ENCODE measurements at regions not wholly inside any gene's neighbourhood (a gene's known extent, or its start where the extent isn't known, plus 50 kb on each side); places are given as distances from the start of the nearest gene placed in this dataset.

DNA sequence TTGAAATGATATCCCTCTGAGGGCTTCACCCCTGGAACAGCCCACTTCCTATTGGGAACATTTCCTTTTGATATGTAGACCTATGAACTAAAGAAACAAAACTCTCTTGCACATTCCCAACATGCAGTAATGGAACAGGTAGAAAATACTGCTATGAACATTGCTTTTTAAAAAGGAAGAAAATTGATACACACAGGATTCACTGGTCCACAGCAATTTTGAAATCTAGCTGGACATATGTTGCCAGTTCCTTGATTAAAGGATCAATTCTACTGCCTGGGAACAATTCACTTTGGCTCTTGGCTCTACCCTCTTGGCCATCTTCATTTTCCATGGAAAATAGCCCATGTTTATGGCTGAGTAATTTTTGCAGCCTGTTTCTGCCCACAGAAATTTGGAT, 74.9 kb upstream of the ZNF280D start:
- H3K23ac ChIP-seq (ENCODE audit: insufficient read length, low read depth, low read length) = no peak overlapping the region
- Mint-ChIP-seq H3K36me3 (ENCODE audit: insufficient read depth in 1 of 3, low read depth in 3 of 3) (peaks cover 0 to 17% (median 6%) of the 10 kb centered on the region in 3 experiments; a peak in 2 of 7 replicates), H3K4me3 (no peak overlapping the region), H3K27me3 (ENCODE audit: low read depth) (no peaks in the 10 kb centered on the region), H3K4me1 (no peaks in the 10 kb centered on the region), H3K9me3 (peaks cover 8 to 15% of the 10 kb centered on the region in 2 experiments; a peak in 3 of 5 replicates), H3K27ac (no peak overlapping the region)
- H2BK12ac ChIP-seq (ENCODE audit: insufficient read length, low read depth, low read length) = no peak overlapping the region
- no peak overlapping the region for H3K27ac ChIP-seq (ENCODE audit: insufficient read length, low read depth, low read length)
- no peak overlapping the region for H2BK20ac ChIP-seq (ENCODE audit: low read depth, low read length, poor library complexity, severe bottlenecking)
- no peak overlapping the region for H3K4ac ChIP-seq (ENCODE audit: low read depth, low read length)
- no peak overlapping the region for H2BK15ac ChIP-seq (ENCODE audit: low read depth, low read length)
- no peak overlapping the region for H3K4me2 ChIP-seq (ENCODE audit: insufficient read depth, insufficient read length, low read length)
- H2BK5ac ChIP-seq (ENCODE audit: insufficient read length, low read length) = no peak overlapping the region
- no peak overlapping the region for H3K18ac ChIP-seq (ENCODE audit: insufficient read length, low read depth, low read length)
- no peak overlapping the region for H4K8ac ChIP-seq (replicated peaks; ENCODE audit: insufficient read length, low read depth, low read length)
- no peak overlapping the region for H2AK5ac ChIP-seq (ENCODE audit: insufficient read length, low read length)
- TF ChIP-seq, protein P1, sequence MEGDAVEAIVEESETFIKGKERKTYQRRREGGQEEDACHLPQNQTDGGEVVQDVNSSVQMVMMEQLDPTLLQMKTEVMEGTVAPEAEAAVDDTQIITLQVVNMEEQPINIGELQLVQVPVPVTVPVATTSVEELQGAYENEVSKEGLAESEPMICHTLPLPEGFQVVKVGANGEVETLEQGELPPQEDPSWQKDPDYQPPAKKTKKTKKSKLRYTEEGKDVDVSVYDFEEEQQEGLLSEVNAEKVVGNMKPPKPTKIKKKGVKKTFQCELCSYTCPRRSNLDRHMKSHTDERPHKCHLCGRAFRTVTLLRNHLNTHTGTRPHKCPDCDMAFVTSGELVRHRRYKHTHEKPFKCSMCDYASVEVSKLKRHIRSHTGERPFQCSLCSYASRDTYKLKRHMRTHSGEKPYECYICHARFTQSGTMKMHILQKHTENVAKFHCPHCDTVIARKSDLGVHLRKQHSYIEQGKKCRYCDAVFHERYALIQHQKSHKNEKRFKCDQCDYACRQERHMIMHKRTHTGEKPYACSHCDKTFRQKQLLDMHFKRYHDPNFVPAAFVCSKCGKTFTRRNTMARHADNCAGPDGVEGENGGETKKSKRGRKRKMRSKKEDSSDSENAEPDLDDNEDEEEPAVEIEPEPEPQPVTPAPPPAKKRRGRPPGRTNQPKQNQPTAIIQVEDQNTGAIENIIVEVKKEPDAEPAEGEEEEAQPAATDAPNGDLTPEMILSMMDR (conservative IDR thresholded peaks at IDR 0.05) = no peak
- no peak overlapping the region for H4K91ac ChIP-seq (ENCODE audit: insufficient read length, low read depth, low read length)
- H4K5ac ChIP-seq (ENCODE audit: insufficient read length, low read depth, low read length) = no peak overlapping the region
- H3K23me2 ChIP-seq (ENCODE audit: insufficient read length, low read depth, low read length, poor library complexity, severe bottlenecking) = no peaks in the 10 kb centered on the region
- H2AFZ ChIP-seq (ENCODE audit: low read length) = no peak overlapping the region
- H3K27me3 ChIP-seq (ENCODE audit: insufficient read depth, low read length) = no peaks in the 10 kb centered on the region
- no peak overlapping the region for H3K56ac ChIP-seq (ENCODE audit: insufficient read length, low read depth, low read length)
- no peaks in the 10 kb centered on the region; the same call in 1 of the 2 replicates for H3K4me1 ChIP-seq (ENCODE audit: insufficient read depth, low read length)
- H3K79me2 ChIP-seq (ENCODE audit: insufficient read depth, low read length) = no peaks in the 10 kb centered on the region
- H3K79me1 ChIP-seq (ENCODE audit: insufficient read depth, low read depth, low read length, poor library complexity, severe bottlenecking) = no peaks in the 10 kb centered on the region
- no peak overlapping the region for H3T11ph ChIP-seq (ENCODE audit: low read length)
- no peak overlapping the region for H2BK120ac ChIP-seq (ENCODE audit: low read depth, low read length, poor library complexity, severe bottlenecking)
- H3K14ac ChIP-seq (ENCODE audit: insufficient read depth, low read length) = no peak overlapping the region
- DNase-seq = no peak
- no peaks in the 10 kb centered on the region for H4K20me1 ChIP-seq (ENCODE audit: control insufficient read depth, insufficient read depth, insufficient read length)
- no peak overlapping the region for H3K9ac ChIP-seq (ENCODE audit: extremely low read depth, insufficient read length, low read length)
- H3K9me3 ChIP-seq (ENCODE audit: control insufficient read depth, low read depth, low read length) = no peaks in the 10 kb centered on the region
